Activated naive CD4-positive, alpha-beta T cell treated with anti-CD3 and anti-CD28 coated beads, Interleukin-2, amount 10 ng/mL, durations not matched to agents 7 days and 5 days (primary cell): ENCODE measurements at regions not wholly inside any gene's neighbourhood (a gene's known extent, or its start where the extent isn't known, plus 50 kb on each side); places are given as distances from the start of the nearest gene placed in this dataset.
"Not testable (repeated sequence)": the region's sequence is repeated elsewhere in the genome, so short reads cannot be mapped to it uniquely, and the experiment has no call there.

ENCODE experiments used
- CTCF ChIA-PET: fragments of 350-600 bp; sonication (Branson Sonifier 250); formaldehyde crosslinking; loops from one replicate; lab custom pipeline; 2021; ENCODE audit warnings: antibody characterized with exemption; lab: Charles Lee
- DNase-seq: peaks from one replicate; pipeline ENCODE4 v3.0.0-alpha.2; 2020
- H3K27ac Mint-ChIP-seq: one replicate; pipeline ENCODE4 v1.8.0; 2021; ENCODE audit warnings: mild to moderate bottlenecking, moderate library complexity, mixed read lengths
- H3K27me3 Mint-ChIP-seq: one replicate; pipeline ENCODE4 v1.8.0; 2021; ENCODE audit warnings: mild to moderate bottlenecking, mixed read lengths
- H3K36me3 Mint-ChIP-seq: one replicate; pipeline ENCODE4 v1.8.0; 2021; ENCODE audit warnings: mixed read lengths
- H3K4me1 Mint-ChIP-seq: one replicate; pipeline ENCODE4 v1.8.0; 2021; ENCODE audit warnings: mixed read lengths
- H3K4me3 Mint-ChIP-seq: one replicate; pipeline ENCODE4 v1.8.0; 2021; ENCODE audit warnings: mild to moderate bottlenecking, moderate library complexity, mixed read lengths
- H3K9me3 Mint-ChIP-seq: one replicate; pipeline ENCODE4 v1.8.0; 2021; ENCODE audit warnings: mixed read lengths

DNA sequence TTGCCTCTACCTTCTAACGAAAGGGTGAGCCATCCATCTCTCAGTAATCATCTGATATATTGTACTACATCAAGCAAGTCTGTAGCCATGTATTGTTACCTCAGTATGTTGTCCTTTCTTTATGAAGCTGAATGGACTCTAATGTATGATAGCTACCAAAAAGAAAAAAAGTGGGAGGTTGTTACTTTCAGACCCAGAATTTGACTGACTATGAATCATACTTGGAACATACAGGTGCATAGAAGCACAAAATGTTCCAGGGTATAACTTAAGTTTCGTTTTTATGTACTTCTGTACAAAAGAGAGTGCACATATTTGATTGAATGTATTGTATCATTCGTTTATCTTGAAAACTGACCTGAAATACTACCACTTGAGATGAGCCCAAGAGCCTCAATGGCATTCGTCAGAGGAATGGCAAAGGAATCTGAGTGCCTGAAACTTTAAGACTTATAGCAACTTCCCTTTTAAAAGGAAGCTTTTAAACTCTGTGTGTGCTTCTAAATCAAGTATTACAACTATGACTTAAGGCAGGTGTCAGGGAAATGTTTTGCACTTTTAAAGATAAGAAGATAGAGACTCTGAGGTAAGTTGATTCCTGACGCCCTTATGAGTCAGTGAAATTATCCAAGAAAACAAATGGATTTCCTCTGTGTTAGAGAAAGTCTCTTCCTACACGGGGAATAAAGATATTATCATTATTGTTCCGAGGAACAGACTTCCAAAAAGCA lies 951.5 kb downstream of the GALC start:
- CTCF ChIA-PET: no interaction called here

DNA sequence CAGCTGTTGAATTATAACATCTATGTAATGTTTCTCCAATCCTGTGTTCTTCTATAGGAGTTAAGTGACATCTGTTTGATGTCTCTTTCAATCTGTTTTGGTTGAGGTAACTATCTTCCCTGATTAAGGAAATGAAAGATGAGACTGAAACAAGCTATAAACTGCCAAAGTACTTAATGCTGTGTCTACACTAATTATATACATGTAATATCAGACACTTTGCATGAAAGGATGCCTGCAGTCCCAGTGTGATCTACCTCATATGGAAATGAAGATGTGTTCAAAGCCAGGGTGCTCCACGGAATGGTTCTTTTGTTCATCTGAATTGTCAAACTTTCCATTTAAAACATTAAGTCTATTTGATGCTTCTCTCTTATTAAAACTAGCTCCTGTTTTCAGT lies 958.3 kb downstream of the GALC start:
- H3K36me3 Mint-ChIP-seq: no peaks in the 10 kb centered on the region
- H3K9me3 Mint-ChIP-seq: peaks cover 24% of the 10 kb centered on the region
- CTCF ChIA-PET: no interaction called here
- no peaks in the 10 kb centered on the region for H3K4me1 Mint-ChIP-seq
- H3K27ac Mint-ChIP-seq: no peak overlapping the region
- H3K4me3 Mint-ChIP-seq: no peak overlapping the region
- no peak for DNase-seq
- H3K27me3 Mint-ChIP-seq: no peaks in the 10 kb centered on the region

More for the DNA sequence above, 951.5 kb downstream of the GALC start:
- Mint-ChIP-seq H3K27me3 (no peaks in the 10 kb centered on the region), H3K9me3 (peaks cover 12% of the 10 kb centered on the region), H3K36me3 (no peaks in the 10 kb centered on the region), H3K4me1 (no peaks in the 10 kb centered on the region), H3K4me3 (no peak overlapping the region), H3K27ac (no peak overlapping the region)
- no peak for DNase-seq

DNA sequence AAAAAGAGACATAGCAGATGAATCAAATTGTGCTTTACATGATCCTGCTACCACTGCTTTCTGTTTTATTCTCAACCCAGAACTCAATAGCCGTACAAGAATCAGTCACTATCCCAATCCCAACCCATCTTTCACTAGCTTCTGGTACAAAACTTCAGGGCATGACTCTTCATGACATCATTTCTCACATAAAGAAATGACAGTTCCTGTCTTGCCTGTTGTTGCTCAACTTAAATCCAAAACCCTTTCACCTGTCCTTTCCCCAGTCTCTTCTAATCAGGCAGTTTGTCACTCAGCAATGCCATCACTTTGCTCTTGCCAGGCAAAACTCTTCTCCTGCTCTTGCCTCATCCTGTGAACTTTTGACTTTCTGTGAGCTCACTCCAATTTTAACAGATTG lies 962.8 kb downstream of the GALC start:
- H3K27me3 Mint-ChIP-seq: no peaks in the 10 kb centered on the region
- H3K27ac Mint-ChIP-seq: no peak overlapping the region
- no peak overlapping the region for H3K4me3 Mint-ChIP-seq
- no peak for DNase-seq
- CTCF ChIA-PET: no interaction called here
- peaks cover 16% of the 10 kb centered on the region for H3K9me3 Mint-ChIP-seq
- no peaks in the 10 kb centered on the region for H3K36me3 Mint-ChIP-seq
- H3K4me1 Mint-ChIP-seq: no peaks in the 10 kb centered on the region

DNA sequence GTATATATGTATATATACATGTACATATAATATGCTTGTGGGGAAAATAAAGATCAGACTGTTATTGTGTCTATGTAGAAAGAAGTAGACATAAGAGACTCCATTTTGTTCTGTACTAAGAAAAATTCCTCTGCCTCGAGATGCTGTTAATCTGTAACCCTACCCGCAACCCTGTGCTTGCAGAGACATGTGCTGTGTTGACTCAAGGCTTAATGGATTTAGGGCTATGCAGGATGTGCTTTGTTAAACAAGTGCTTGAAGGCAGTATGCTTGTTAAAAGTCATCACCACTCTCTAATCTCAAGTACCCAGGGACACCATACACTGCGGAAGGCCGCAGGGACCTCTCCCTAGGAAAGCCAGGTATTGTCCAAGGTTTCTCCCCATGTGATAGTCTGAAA lies 972.9 kb downstream of the GALC start:
- H3K36me3 Mint-ChIP-seq, H3K4me1 Mint-ChIP-seq, H3K9me3 Mint-ChIP-seq, DNase-seq, H3K4me3 Mint-ChIP-seq, H3K27me3 Mint-ChIP-seq, CTCF ChIA-PET, H3K27ac Mint-ChIP-seq: not testable (repeated sequence)

DNA sequence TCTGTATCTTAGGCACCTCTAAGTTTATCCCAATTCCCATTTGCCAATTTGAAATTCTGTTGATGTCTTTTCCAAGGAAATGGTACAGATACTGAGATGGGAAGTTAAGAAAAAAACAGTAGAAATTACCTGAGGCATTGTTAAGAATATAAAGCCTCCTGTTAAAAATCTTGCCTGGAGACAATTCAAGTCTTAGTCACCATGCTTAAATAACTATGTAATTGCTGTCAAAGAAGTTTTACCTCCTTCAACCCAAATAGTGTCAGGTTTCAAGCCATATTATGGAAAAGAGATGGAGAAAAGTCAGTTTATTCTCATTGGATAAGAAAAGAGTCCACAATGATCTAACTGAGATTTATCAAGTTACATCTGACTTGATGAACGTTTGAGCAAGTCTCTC lies 974.7 kb downstream of the GALC start:
- Mint-ChIP-seq H3K27ac (no peak overlapping the region), H3K9me3 (peaks cover 3% of the 10 kb centered on the region), H3K36me3 (no peaks in the 10 kb centered on the region), H3K4me1 (no peaks in the 10 kb centered on the region), H3K27me3 (no peaks in the 10 kb centered on the region), H3K4me3 (no peak overlapping the region)
- CTCF ChIA-PET: no interaction called here
- DNase-seq: no peak

DNA sequence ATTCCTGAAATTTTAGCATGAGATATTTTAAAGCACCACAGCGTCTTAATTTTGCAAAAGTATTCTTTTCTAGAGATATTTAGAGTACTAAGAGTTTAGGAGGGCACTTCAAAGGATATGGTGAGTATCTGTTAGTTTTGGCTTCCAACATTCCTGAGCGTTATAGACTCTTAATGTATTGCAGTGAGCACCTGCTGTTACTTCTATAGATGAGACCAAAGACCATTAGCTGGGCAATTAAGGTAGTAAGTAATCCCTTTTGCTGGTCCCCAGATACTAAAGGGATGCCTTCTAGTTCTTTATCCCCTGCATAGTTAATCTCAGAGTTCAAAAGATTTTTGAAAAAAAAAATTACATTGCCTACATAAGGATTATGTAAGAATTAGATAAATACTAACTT lies 975.6 kb downstream of the GALC start:
- no peak overlapping the region for H3K27ac Mint-ChIP-seq
- H3K27me3 Mint-ChIP-seq: no peaks in the 10 kb centered on the region
- H3K36me3 Mint-ChIP-seq: no peaks in the 10 kb centered on the region
- no peaks in the 10 kb centered on the region for H3K4me1 Mint-ChIP-seq
- H3K4me3 Mint-ChIP-seq: no peak overlapping the region
- CTCF ChIA-PET: no interaction called here
- H3K9me3 Mint-ChIP-seq: peaks cover 3% of the 10 kb centered on the region
- no peak for DNase-seq

DNA sequence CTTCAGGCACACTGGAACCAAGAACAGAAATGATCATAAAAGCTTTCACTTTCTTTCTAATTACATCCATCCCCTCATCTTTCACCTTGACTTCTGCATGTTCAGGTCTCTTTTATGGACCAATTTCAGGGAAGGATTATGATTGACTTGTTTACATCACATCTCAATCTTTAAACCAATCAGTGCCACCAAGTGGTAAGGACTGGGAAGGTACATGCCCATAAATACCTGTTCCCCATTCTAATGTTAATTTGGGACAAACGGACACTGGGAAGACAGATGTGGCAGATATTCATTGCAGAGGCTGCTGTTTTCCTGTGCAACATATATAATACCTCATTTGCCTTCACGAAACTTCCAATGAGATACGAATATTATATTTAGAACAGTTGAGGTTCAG lies 978.1 kb downstream of the GALC start:
- H3K4me1 Mint-ChIP-seq: no peaks in the 10 kb centered on the region
- DNase-seq: no peak

DNA sequence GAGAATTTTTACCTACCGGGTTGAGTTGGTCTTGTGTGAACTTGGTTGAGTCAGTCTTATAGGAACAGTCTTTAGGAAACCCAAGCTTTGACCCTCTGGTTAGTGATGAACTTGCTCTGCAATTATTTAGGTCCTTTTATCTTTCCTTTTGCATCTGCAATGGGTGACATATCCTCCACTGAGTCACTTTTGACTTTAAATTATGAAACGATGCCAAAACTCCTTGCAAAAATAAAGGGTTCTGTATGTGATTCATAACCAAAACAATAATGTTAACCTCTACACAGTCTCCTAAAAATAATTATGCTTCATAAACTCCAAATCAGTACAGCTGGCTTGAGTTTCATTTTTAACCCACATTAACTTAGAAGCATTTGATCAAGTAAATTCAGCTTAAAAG lies 979.4 kb downstream of the GALC start:
- CTCF ChIA-PET: interaction anchor here (0.6 kb wide), 1 partner anchor 397 kb away, joined by 4 read pairs; no protein-coding TSS in a partner anchor
- Mint-ChIP-seq H3K27ac (no peak overlapping the region), H3K9me3 (peaks cover 4% of the 10 kb centered on the region), H3K36me3 (no peaks in the 10 kb centered on the region), H3K4me1 (no peaks in the 10 kb centered on the region), H3K4me3 (no peak overlapping the region), H3K27me3 (no peaks in the 10 kb centered on the region)
- no peak for DNase-seq

More for the DNA sequence above, 978.1 kb downstream of the GALC start:
- CTCF ChIA-PET: no interaction called here
- Mint-ChIP-seq H3K9me3 (peaks cover 4% of the 10 kb centered on the region), H3K36me3 (no peaks in the 10 kb centered on the region), H3K27ac (no peak overlapping the region), H3K27me3 (no peaks in the 10 kb centered on the region), H3K4me3 (no peak overlapping the region)

DNA sequence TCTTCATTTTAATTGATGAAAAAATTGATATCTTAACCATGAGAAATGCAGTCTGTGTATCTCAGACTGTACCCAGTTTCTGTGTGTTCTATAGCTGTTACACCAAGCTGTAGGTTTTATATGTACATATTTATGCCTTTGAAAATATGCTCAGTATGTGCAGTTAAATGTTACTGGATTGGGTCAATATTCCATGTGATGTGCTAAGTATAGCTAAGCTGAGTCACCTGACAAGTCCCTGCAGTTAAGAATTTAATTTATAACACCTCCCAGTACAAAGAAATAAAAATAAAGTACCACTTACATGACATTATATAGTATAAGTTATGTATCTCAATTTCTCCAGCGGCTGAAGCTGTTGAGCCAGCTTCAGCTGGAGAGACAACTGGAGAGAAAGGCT lies 984.0 kb downstream of the GALC start:
- no peaks in the 10 kb centered on the region for H3K4me1 Mint-ChIP-seq
- CTCF ChIA-PET: no interaction called here
- no peaks in the 10 kb centered on the region for H3K36me3 Mint-ChIP-seq
- no peak for DNase-seq
- no peaks in the 10 kb centered on the region for H3K27me3 Mint-ChIP-seq
- H3K9me3 Mint-ChIP-seq: peaks cover 1% of the 10 kb centered on the region
- no peak overlapping the region for H3K27ac Mint-ChIP-seq
- no peak overlapping the region for H3K4me3 Mint-ChIP-seq

DNA sequence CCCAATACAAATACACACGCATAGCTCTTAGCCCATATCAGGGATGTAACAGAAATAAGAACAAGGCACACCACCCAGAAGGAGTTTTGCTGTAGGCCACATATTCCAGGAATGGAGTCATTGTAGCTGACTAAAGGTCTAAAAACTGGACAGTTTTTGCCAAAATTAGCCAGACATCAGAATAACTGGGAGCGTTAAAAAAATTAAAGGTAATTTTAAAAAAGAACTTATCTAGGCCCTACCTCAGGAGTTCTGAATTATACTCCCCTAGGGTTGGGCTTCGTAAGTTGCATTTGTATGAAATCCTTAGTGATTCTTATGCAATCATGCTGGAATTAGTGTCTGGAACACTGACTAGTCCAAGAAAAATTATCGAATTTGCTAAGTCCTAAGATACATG lies 987.7 kb downstream of the GALC start:
- CTCF ChIA-PET: interaction anchor here (0.6 kb wide), 1 partner anchor 1110 kb away, joined by 3 read pairs; no protein-coding TSS in a partner anchor
- peaks cover 3% of the 10 kb centered on the region for H3K9me3 Mint-ChIP-seq
- DNase-seq: no peak

DNA sequence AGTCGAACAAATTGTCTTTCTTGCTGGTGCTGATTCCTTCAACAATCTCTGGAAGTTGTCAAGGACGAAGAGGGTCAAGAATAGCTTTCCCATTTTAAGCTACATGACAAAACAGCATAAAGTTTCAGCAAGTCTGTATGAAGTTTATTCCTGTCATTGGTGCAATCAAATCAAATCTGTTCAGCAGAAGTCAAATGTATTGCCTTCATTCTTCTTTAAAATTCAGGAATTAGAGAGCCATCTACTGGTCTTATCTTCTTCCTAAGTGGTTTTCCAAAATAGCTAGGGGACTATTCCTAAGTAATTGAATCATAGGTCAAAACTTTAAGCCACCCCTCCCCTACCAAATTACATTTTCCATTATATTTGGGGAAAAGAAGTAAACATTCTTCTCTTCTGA lies 990.2 kb downstream of the GALC start:
- Mint-ChIP-seq H3K27me3 (no peaks in the 10 kb centered on the region), H3K27ac (no peak overlapping the region), H3K9me3 (peaks cover 3% of the 10 kb centered on the region), H3K4me1 (no peaks in the 10 kb centered on the region), H3K4me3 (no peak overlapping the region), H3K36me3 (no peaks in the 10 kb centered on the region)
- no peak for DNase-seq
- CTCF ChIA-PET: no interaction called here

More for the DNA sequence above, 987.7 kb downstream of the GALC start:
- Mint-ChIP-seq H3K4me1 (no peaks in the 10 kb centered on the region), H3K27me3 (no peaks in the 10 kb centered on the region), H3K36me3 (no peaks in the 10 kb centered on the region), H3K27ac (no peak overlapping the region), H3K4me3 (no peak overlapping the region)

DNA sequence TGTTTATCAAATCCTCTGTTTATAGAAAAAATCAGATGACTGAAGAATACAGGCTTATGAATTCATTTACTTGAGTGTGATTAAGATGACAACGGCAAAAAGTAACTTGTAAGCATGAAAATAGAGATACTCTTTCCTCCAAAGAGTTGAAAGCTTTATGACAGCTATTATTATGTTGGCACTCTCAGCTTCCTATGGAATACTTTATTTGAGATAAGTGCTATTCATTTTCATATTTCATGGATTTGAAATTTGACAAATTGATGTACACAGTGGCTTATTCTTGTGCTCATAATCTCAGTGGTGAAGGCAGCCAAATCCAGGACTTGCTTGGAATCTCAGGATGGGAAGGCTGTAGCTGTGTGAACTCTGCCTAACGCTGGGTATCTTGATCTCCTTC lies 991.6 kb downstream of the GALC start:
- no peaks in the 10 kb centered on the region for H3K36me3 Mint-ChIP-seq
- CTCF ChIA-PET: no interaction called here
- H3K4me1 Mint-ChIP-seq: no peaks in the 10 kb centered on the region
- no peak overlapping the region for H3K27ac Mint-ChIP-seq
- no peak overlapping the region for H3K4me3 Mint-ChIP-seq
- H3K9me3 Mint-ChIP-seq: peaks cover 3% of the 10 kb centered on the region
- no peaks in the 10 kb centered on the region for H3K27me3 Mint-ChIP-seq
- DNase-seq: no peak

DNA sequence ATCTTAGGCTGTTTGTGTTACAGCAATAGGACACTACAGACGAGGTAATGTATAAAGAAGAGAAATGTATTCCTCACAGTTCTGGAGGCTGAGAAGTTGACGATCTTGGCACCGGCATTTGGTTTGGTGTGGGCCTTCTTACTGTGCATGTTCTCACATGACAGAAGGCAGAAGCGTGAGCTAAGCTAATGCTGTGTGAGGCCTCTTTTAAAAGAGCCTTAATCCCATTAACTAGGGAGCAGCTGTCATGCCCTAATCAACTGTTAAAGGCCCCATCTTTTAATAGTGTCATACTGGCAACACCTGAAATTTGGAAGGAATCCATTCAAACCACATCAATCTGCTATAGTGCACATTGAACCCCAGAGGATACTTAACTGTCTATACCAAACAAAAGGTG lies 992.9 kb downstream of the GALC start:
- H3K36me3 Mint-ChIP-seq: no peaks in the 10 kb centered on the region
- H3K27me3 Mint-ChIP-seq: no peaks in the 10 kb centered on the region
- DNase-seq: no peak
- H3K4me3 Mint-ChIP-seq: no peak overlapping the region
- peaks cover 6% of the 10 kb centered on the region for H3K9me3 Mint-ChIP-seq
- no peaks in the 10 kb centered on the region for H3K4me1 Mint-ChIP-seq
- CTCF ChIA-PET: no interaction called here
- no peak overlapping the region for H3K27ac Mint-ChIP-seq

DNA sequence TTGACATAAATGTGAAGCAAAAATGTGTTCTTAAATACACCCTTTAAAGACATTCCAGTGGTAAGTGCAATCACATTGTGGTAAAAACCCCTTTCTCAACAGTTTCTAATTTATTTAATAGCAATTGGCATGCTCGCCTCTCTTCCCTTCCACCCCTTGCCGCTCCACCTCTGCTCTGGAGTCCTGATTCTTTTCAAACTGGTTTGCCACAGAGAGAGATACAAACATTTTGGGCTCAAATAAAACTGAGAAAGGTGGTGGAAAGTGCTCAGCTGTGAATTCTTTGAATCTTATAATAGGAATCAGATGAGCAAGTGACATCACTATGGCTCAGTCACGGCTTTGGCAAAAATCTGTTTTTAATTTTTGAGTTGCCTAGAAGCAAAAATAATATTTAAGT lies 993.9 kb downstream of the GALC start:
- no peaks in the 10 kb centered on the region for H3K4me1 Mint-ChIP-seq

DNA sequence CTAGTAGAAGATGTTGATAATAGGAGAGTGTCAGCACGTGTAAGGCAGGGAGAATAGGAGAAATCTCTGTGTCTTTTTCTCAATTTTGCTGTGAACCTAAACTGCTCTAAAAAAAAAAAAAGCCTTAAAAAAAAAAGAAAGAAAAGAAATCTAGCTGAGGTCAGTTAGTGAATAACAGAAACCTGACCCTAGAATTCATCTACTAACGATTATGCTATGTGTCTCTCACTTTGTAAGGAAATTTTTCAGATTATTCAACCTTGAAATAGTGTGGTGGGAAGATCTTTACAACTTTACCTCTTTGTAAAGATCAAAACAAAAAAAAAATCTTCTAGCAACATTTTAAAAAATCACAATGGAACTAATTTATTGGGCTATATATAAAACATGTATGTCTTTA lies 995.7 kb downstream of the GALC start:
- CTCF ChIA-PET: no interaction called here
- Mint-ChIP-seq H3K27ac (no peak overlapping the region), H3K27me3 (no peaks in the 10 kb centered on the region)

More for the DNA sequence above, 993.9 kb downstream of the GALC start:
- Mint-ChIP-seq H3K9me3 (peaks cover 8% of the 10 kb centered on the region), H3K27ac (no peak overlapping the region), H3K36me3 (no peaks in the 10 kb centered on the region), H3K27me3 (no peaks in the 10 kb centered on the region), H3K4me3 (no peak overlapping the region)
- DNase-seq: no peak
- CTCF ChIA-PET: no interaction called here

More for the DNA sequence above, 995.7 kb downstream of the GALC start:
- DNase-seq: no peak
- no peaks in the 10 kb centered on the region for H3K36me3 Mint-ChIP-seq
- H3K4me1 Mint-ChIP-seq: no peaks in the 10 kb centered on the region
- H3K4me3 Mint-ChIP-seq: no peak overlapping the region
- H3K9me3 Mint-ChIP-seq: peaks cover 5% of the 10 kb centered on the region
